HG03103 (cell line): ENCODE measurements at regions not wholly inside any gene's neighbourhood (a gene's known extent, or its start where the extent isn't known, plus 50 kb on each side); places are given as distances from the start of the nearest gene placed in this dataset.

Experiments
- ATAC-seq: cut with Tn5 transposase; IDR thresholded peaks from one replicate; pipeline ENCODE4 v1.9.1; 2021; ENCODE audit warnings: low read depth; ENCODE audit not compliant: unreplicated experiment

- ATAC-seq: no peak
Measured at GRCh38 chr5:10085185-10085584, 164.5 kb downstream of the ATPSCKMT start.

GRCh38 chr5:10081584-10081983 is 168.1 kb downstream of the ATPSCKMT start:
- ATAC-seq: no peak

- ATAC-seq: no peak
Measured at GRCh38 chr5:10077791-10078545, 171.7 kb downstream of the ATPSCKMT start.

- no peak for ATAC-seq
Measured at GRCh38 chr5:10073441-10074104, 176.1 kb downstream of the ATPSCKMT start.

GRCh38 chr5:10069637-10070313 is 179.9 kb downstream of the ATPSCKMT start:
- ATAC-seq: no peak

GRCh38 chr5:10065428-10066000 is 184.2 kb downstream of the ATPSCKMT start:
- ATAC-seq: no peak

- no peak for ATAC-seq
Measured at GRCh38 chr5:10064546-10065195, 185.0 kb downstream of the ATPSCKMT start.

- no peak for ATAC-seq
Measured at GRCh38 chr5:10063997-10064396, 185.7 kb downstream of the ATPSCKMT start.

- no peak for ATAC-seq
Measured at GRCh38 chr5:10059980-10060379, 189.7 kb downstream of the ATPSCKMT start.

- ATAC-seq: no peak
Measured at GRCh38 chr5:10059556-10059955, 190.1 kb downstream of the ATPSCKMT start.

GRCh38 chr5:10057356-10057755 is 192.3 kb downstream of the ATPSCKMT start:
- ATAC-seq: no peak

- no peak for ATAC-seq
Measured at GRCh38 chr5:10056228-10056760, 193.4 kb downstream of the ATPSCKMT start.

- ATAC-seq: no peak
Measured at GRCh38 chr5:10049858-10050455, 199.7 kb downstream of the ATPSCKMT start.

- ATAC-seq: no peak
Measured at GRCh38 chr5:10046676-10047075, 203.0 kb downstream of the ATPSCKMT start.

- no peak for ATAC-seq
Measured at GRCh38 chr5:10045376-10045775, 204.3 kb downstream of the ATPSCKMT start.

- ATAC-seq: no peak
Measured at GRCh38 chr5:10036136-10036815, 213.4 kb downstream of the ATPSCKMT start.

GRCh38 chr5:10034001-10034400 is 215.7 kb downstream of the ATPSCKMT start:
- ATAC-seq: no peak

- no peak for ATAC-seq
Measured at GRCh38 chr5:10031817-10032216, 217.9 kb downstream of the ATPSCKMT start.

- no peak for ATAC-seq
Measured at GRCh38 chr5:10030219-10030831, 219.4 kb downstream of the ATPSCKMT start.
